Liver (tissue), 3 donors: ENCODE measurements at regions not wholly inside any gene's neighbourhood (a gene's known extent, or its start where the extent isn't known, plus 50 kb on each side); places are given as distances from the start of the nearest gene placed in this dataset.

ENCODE experiments used
- ATF3 ChIP-seq: IDR thresholded peaks from 2 replicates; pipeline ENCODE4 v1.6.1; 2016; ENCODE audit warnings: antibody characterized with exemption
- CTCF ChIP-seq: fragments of 150-350 bp; IDR thresholded peaks from 2 replicates; pipeline ENCODE4 v1.5.1; 2017; ENCODE audit warnings: improper control_type of control experiment, low read depth, low read length; ENCODE audit not compliant: missing input control
- EGR1 ChIP-seq, 2 donors: IDR thresholded peaks; 2 replicates each; pipeline ENCODE4 v1.6.1; 2016 to 2018; ENCODE audit warnings: antibody characterized with exemption in 2 of 2, low read depth in 2 of 2
- GABPA ChIP-seq, 2 donors: IDR thresholded peaks in 1 of 2; conservative IDR thresholded peaks in 1 of 2; 2 replicates each; pipeline ENCODE4 v1.6.1; 2016; ENCODE audit warnings: antibody characterized with exemption in 2 of 2, mild to moderate bottlenecking in 1 of 2, moderate library complexity in 1 of 2
- HNF4A ChIP-seq, 2 donors: conservative IDR thresholded peaks; 2 replicates each; pipeline ENCODE4 v1.6.1; 2016; ENCODE audit warnings: antibody characterized with exemption in 2 of 2, mild to moderate bottlenecking in 2 of 2
- HNF4G ChIP-seq: IDR thresholded peaks from 2 replicates; pipeline ENCODE4 v1.6.1; 2016; ENCODE audit warnings: antibody characterized with exemption
- JUND ChIP-seq, 2 donors: IDR thresholded peaks; 2 replicates each; pipeline ENCODE4 v1.6.1; 2016; ENCODE audit warnings: antibody characterized with exemption in 2 of 2
- MAX ChIP-seq: IDR thresholded peaks from 2 replicates; pipeline ENCODE4 v1.6.1; 2016; ENCODE audit warnings: antibody characterized with exemption
- NR2F2 ChIP-seq: IDR thresholded peaks from 2 replicates; pipeline ENCODE4 v1.6.1; 2016; ENCODE audit warnings: antibody characterized with exemption
- RAD21 ChIP-seq, 2 donors: IDR thresholded peaks; 2 replicates each; pipeline ENCODE4 v1.6.1; 2016; ENCODE audit warnings: antibody characterized with exemption in 2 of 2, mild to moderate bottlenecking in 2 of 2
- REST ChIP-seq: IDR thresholded peaks from 2 replicates; pipeline ENCODE4 v1.6.1; 2016; ENCODE audit warnings: antibody characterized with exemption, mild to moderate bottlenecking
- TAF1 ChIP-seq: conservative IDR thresholded peaks from 2 replicates; pipeline ENCODE4 v1.6.1; 2016; ENCODE audit warnings: antibody characterized with exemption, mild to moderate bottlenecking
- YY1 ChIP-seq: IDR thresholded peaks from 2 replicates; pipeline ENCODE4 v1.6.1; 2016; ENCODE audit warnings: antibody characterized with exemption, mild to moderate bottlenecking
- donor health status: healthy.
- donor health status: healthy.

GRCh38 chr1:218759795-218760194 lies 413.9 kb upstream of the LYPLAL1 start:
- TF ChIP-seq CTCF: no peak
- TF ChIP-seq REST: no peak
- no peak for TF ChIP-seq HNF4A (conservative IDR thresholded peaks at IDR 0.05)
- TF ChIP-seq GABPA (IDR thresholded peaks at IDR 0.05 in 1 of 2, conservative IDR thresholded peaks at IDR 0.05 in 1 of 2): no peak
- no peak for TF ChIP-seq EGR1 (IDR thresholded peaks at IDR 0.05; ENCODE audit: low read depth in 2 of 2)
- no peak for TF ChIP-seq JUND (IDR thresholded peaks at IDR 0.05)
- TF ChIP-seq RAD21 (IDR thresholded peaks at IDR 0.05): no peak
- no peak for TF ChIP-seq MAX
- TF ChIP-seq YY1: no peak
- no peak for TF ChIP-seq TAF1
- no peak for TF ChIP-seq ATF3
- TF ChIP-seq NR2F2: no peak
- TF ChIP-seq HNF4G: no peak
